HG03103 (cell line): ENCODE measurements at regions not wholly inside any gene's neighbourhood (a gene's known extent, or its start where the extent isn't known, plus 50 kb on each side); places are given as distances from the start of the nearest gene placed in this dataset.

ENCODE experiments used
- ATAC-seq: cut with Tn5 transposase; IDR thresholded peaks from one replicate; pipeline ENCODE4 v1.9.1; 2021; ENCODE audit warnings: low read depth; ENCODE audit not compliant: unreplicated experiment

DNA sequence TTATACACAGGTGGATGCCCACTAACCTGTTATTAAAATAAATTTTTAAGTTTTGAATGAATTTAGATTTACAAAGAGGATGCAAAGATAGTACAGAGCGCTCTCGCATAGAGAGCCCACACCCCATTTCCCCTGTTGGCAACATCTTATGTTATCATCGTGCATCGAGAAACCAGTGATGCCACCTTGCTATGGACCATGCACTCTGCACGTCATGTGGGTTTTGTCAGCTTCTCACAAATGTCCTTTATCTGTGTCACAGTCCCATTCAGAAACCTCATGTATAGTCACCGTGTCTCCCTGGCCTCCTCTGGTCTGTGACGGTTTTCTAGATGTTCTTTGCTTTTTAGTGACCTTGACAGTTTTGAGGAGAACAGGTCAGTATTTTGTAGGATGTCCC lies 60.0 kb downstream of the ING1 start:
- no peak for ATAC-seq

DNA sequence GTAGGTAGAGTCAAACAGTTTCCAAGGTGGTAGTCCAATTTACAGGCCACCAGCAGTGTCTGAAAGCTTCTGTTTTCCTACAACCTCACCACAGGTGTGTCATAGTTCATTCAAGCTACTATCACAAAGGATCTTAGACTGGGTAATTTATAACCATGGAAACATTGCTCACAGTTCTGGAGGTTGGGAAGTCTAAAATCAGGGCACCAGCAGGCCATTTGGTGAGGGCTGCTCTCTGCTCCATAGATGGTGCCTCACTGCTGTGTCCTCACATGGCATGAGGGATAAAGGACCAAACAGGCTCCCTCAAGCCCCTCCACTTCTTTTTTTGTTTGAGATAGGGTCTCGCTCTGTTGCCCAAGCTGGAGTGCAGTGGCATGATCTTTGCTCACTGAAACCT lies 60.6 kb downstream of the ING1 start:
- no peak for ATAC-seq

DNA sequence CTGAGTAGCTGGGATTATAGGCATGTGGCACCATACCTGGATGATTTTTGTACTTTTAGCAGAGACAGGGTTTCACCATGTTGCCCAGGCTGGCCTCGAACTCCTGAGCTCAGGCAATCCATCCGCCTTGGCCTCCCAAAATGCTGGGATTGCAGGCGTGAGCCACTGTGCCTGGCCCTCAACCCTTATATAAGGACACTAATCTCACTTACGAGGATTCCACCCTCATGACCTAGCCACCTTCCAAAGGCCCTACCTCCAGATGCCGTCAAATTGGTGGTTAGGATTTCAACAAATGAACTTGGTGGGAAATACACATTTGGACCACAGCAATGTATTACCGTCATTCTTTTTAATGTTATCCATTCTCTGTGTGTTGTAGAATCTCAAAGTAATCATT lies 61.0 kb downstream of the ING1 start:
- ATAC-seq = no peak

- no peak for ATAC-seq
Measured at GRCh38 chr13:110775576-110775975, 62.1 kb downstream of the ING1 start.

DNA sequence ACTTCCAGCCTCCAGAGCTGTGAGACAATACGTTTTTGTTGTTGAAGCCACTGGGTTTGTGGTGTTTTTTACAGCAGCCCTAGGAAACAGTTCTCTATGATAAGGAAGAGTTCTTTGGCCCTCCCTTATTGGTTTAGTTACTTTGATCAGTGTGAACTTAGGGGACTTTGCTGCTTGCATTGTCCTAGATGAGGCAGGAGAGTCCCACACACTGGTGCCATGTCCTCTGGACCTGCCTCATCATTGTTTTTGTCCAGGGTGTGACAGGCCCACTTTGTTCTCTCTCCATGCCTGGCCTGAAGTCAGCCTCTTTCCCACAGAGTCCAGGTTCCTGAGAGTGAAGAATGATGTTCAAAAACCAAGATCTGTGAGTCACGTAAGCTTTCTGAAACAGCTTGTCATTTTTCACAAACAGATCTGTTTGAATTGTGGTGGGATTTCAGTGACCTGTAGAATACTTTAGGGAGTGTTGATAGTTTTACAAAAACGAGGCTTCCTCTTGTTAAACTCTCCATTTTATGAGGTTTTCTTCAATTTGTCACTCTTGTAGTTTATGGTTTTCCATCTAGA lies 63.8 kb downstream of the ING1 start:
- ATAC-seq = no peak

DNA sequence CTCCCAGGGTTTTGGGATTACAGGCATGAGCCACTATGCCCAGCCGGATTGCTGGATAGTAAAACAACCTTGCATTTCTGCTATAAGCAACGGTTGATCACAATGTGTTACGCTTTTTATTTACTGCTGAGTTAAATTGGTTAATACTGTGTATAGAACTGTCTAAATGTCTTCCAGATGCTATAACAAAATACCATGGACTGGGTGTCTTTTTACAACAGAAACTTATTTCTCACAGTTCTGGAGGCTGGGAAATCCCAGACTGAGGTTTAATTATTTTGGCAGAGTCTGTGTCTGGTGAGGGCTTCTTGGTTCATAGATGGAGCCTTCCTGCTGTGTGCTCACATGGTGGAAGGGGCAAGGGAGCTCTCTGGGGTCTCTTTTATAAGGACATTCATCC lies 65.5 kb downstream of the ING1 start:
- no peak for ATAC-seq

- ATAC-seq = no peak
Measured at GRCh38 chr13:110780422-110780821, 66.9 kb downstream of the ING1 start.

DNA sequence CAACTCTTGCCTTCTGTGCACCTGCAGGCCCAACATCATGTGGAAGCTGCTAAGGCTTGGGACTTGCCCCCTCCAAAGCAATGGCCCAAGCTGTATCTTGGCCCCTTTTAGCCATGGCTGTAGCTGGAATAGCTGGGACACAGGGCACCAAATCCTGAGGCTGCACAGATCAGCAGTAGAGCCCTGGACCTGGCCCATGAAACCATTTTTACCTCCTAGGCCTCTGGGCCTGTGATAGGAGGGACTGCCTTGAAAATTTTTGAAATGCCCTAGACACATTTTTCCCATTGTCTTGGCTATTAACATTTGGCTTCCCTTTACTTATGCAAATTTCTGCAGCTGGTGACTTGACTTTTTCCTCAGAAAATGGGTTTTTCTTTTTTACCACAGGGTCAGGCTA lies 68.7 kb downstream of the ING1 start:
- ATAC-seq = no peak

GRCh38 chr13:110784704-110785103 lies 71.2 kb downstream of the ING1 start:
- ATAC-seq = no peak

DNA sequence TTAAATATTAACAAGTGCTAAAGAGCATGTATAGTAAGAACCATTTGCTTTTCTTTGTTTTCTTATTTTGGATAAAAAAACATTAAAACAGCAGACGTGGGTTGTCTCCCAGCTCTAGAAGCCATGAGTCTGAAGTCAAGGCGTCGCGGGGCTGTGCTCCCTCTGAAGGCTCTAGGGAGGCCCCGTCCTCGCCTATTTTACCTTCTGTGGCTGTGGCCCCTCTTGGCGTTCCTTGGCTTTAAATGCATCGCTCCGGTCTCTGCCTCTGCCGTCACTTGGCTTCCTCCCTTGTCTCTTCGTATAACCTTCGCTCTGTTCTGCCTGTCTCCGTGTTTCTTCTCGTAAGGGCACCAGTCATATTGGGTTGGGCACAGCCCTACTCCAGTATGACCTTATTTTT lies 75.3 kb downstream of the ING1 start:
- no peak for ATAC-seq

DNA sequence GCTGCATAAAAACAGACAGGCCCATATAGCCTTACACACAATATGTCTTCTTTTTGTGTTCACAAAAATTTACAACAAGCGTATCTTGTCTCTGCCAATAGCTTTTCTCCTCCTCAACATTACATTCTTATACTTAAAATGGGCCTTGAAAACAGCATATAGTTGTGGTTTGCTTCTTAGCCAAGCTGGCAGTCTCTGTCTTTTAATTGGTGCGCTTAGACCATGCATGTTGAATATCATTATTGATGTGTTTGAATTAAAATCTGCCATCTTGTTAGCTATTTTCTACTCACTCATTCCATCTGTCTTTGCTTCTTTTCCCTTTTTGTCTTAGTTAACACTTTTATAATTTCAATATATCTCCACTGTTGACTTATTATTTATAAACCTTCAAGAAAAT lies 76.4 kb downstream of the ING1 start:
- no peak for ATAC-seq

DNA sequence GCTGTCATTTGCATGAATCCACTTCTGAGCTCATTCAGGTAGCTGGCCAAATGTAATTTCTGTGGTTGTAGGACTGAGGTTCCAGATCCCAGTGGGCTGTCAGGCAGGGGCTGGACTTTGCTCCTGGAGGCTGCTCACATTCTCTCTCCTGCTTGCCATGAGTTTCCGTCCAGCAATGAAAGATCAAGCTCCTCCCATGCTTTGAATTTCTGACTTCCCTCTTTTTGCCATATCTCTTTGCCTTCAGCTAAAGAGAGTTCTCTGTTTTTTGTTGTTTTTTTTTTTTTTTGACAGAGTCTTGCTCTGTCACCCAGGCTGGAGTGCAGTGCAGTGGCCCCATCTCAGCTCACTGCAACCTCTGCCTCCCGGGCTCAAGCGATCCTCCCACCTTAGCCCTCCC lies 76.9 kb downstream of the ING1 start:
- ATAC-seq = no peak

DNA sequence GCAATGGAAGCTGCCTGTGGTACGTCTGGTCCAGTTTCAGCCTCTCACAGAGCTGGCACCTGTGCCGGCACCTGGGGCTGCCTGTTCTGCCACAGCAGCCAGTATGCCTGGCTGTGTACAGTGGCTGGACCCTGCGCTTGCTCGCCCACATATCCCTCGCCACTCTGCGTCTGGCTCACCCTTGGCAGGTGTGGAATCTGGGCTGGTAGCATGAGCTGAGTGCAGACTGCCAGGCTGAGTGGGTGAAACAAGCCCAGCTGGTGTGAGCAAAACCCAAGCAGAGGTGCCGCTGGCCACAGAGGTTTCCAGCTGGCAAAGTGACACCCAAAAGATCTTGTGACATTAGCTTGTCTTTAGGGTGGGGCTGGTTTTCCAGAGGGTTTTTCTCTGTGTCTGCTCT lies 80.7 kb downstream of the ING1 start:
- ATAC-seq = no peak

DNA sequence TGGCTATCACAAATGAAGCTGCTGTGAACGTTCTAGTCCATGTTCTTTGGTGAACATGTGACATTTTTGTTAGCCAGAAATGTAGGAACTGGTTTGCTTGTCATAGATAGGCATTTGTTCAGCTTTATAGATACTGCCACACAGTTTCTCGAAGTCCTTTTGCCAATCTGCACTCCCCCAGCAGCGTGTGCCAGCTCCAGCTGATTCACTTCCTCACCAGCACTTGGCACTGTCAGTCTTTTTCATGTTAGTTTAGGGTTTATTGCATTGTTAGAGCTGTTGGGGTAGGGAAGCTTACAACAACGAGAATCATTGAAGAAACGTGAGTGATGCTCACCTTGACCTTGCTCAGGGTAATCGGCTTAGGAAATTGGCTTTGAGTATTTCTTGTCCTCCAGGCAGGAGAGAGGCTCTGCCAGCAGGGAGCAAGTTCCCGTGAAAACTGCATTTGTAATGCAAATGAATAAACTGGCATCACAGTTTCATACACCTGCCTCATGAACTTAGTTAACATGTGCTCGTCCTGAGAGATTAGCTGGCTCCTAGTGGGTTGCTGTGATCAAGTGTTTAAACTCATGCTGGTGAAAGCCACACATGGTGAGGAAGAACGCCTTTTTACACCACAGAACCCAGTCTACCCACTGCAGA lies 83.9 kb downstream of the ING1 start:
- ATAC-seq = no peak

- ATAC-seq = no peak
Measured at GRCh38 chr13:110798081-110798994, 84.8 kb downstream of the ING1 start.

DNA sequence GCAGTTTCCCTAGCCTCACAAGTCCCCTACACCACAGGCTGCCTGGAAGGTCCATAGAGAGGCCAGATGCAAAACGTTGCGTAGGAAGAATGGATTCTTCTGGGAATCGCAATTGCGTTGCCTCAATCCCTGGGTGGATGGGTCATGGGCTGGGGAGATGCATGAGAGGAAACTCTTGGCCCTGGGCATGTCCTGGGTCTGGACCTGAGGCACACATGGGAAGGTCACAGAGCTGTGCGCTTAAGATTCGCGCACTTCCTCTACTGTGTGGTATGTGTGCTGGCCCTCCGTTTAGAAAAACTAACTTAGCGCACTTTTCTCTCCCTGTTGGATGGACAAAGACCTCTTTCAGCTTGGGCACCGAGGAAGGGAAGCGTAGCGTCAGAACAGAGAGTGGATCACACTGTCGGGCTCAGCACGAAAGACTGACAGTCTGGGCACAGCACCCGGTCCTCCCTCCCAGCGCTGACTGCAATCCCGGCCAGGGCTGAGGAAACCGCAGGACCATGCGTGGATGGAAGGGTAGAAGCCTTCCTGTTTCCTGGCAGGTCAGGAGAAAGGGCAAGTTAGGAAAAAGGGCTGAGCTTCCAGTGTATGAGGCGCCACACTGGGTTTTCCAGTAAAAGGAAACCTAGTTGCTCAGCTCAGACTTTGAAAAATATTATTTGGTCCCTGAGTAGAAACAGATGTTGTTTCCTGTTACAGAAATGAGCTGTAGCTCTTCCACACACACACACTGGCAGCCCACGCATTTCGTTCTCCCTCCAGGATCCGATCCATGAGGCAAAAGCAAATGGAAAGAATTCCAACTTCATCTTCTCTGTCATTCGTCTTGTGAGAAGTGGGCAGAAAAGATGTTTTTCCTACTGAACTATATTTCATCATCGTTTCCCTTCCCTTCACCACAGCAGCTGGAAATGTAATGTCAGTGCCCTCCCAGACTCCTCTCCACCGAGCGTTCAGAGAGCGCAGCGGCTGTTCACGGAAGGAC lies 86.0 kb downstream of the ING1 start:
- no peak for ATAC-seq

DNA sequence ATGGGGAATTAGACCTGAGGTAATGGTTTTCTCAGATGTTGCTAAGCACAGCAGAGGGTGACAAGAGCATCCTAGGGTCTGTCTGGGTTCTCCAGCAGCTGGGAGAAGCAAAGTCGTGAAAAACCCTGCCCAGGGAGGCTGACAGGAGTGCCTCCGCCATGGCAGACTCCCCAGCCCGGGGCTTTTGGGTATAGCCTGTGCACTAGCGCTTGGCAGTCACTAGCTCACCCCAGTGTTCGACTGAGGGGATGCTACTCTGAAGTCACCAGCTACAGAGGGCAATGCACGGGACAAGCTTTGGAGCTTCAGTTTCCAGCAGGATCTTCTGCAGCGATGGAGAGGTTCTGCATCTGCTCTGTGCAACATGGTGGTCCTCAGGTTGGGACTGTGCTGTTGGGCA lies 87.5 kb downstream of the ING1 start:
- no peak for ATAC-seq

GRCh38 chr13:110802260-110802659 lies 88.8 kb downstream of the ING1 start:
- no peak for ATAC-seq

DNA sequence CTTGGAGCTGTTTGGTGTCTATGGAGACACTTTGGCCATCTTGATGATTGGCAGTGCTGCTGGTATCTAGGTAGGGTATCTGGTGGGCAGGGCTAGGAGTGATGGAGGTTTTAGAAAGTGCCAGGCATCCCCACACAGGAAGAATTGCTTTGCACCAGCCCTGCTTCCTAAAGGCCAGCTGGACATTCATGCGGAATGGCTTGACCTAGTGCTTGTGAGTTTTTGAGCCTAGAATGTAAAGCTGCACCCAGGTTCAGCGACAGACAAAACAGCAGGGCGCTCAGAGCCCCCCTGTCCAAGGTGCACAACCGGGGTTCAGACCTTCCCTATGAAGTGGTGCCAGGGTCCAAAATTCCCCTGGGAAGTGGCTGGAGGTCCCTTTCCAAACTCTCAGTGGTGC lies 93.1 kb downstream of the ING1 start:
- ATAC-seq = no peak

- ATAC-seq = no peak
Measured at GRCh38 chr13:110807546-110807945, 94.0 kb downstream of the ING1 start.

- ATAC-seq = no peak
Measured at GRCh38 chr13:110808138-110808537, 94.6 kb downstream of the ING1 start.
